Parathyroid adenoma (tissue), 2 donors: ENCODE measurements at regions not wholly inside any gene's neighbourhood (a gene's known extent, or its start where the extent isn't known, plus 50 kb on each side); places are given as distances from the start of the nearest gene placed in this dataset.

Experiments used
- H2AFZ ChIP-seq: fragments of 300-600 bp; sonication (generic); one replicate; pipeline ENCODE4 v1.7.0; 2017; ENCODE audit warnings: antibody characterized with exemption, mild to moderate bottlenecking
- H3K27ac ChIP-seq: fragments of 300-600 bp; sonication (generic); one replicate; pipeline ENCODE4 v1.7.0; 2017
- H3K27me3 ChIP-seq: fragments of 300-600 bp; sonication (generic); one replicate; pipeline ENCODE4 v1.7.0; 2017; ENCODE audit warnings: low read length; ENCODE audit not compliant: control insufficient read depth, insufficient read depth
- H3K36me3 ChIP-seq: fragments of 300-600 bp; sonication (generic); one replicate; pipeline ENCODE4 v1.7.0; 2017; ENCODE audit warnings: low read length; ENCODE audit not compliant: control insufficient read depth, insufficient read depth
- H3K4me1 ChIP-seq: fragments of 300-600 bp; sonication (generic); one replicate; pipeline ENCODE4 v1.7.0; 2017; ENCODE audit warnings: control low read depth
- H3K4me2 ChIP-seq: fragments of 300-600 bp; sonication (generic); one replicate; pipeline ENCODE4 v1.7.0; 2017; ENCODE audit warnings: low read length
- H3K4me3 ChIP-seq: fragments of 300-600 bp; sonication (generic); one replicate; pipeline ENCODE4 v1.7.0; 2017; ENCODE audit warnings: low read depth, low read length
- H3K79me2 ChIP-seq: fragments of 300-600 bp; sonication (generic); one replicate; pipeline ENCODE4 v1.7.0; 2017; ENCODE audit warnings: control low read depth
- H3K9ac ChIP-seq: fragments of 300-600 bp; sonication (generic); one replicate; pipeline ENCODE4 v1.7.0; 2017; ENCODE audit warnings: mild to moderate bottlenecking
- H3K9me3 ChIP-seq: fragments of 300-600 bp; sonication (generic); one replicate; pipeline ENCODE4 v1.7.0; 2017; ENCODE audit warnings: low read length; ENCODE audit not compliant: control insufficient read depth
- CTCF ChIP-seq: fragments of 300-600 bp; sonication (generic); IDR thresholded peaks from one replicate; pipeline ENCODE4 v1.7.0; 2017; ENCODE audit warnings: antibody characterized with exemption, mild to moderate bottlenecking
- donor health status: primary hyperparathyroidism.

GRCh38 chr22:48288376-48288940, 1526.0 kb downstream of the TBC1D22A start:
- Histone ChIP-seq H3K4me1 (no peaks in the 10 kb centered on the region), H3K4me3 (no peak overlapping the region), H3K9me3 (no peaks in the 10 kb centered on the region), H3K27ac (no peak overlapping the region), H3K27me3 (no peaks in the 10 kb centered on the region), H3K79me2 (no peaks in the 10 kb centered on the region), H3K4me2 (no peak overlapping the region), H3K36me3 (no peaks in the 10 kb centered on the region), H2AFZ (no peak overlapping the region), H3K9ac (no peak overlapping the region)
- no peak for TF ChIP-seq CTCF

GRCh38 chr22:48287031-48287430, 1524.6 kb downstream of the TBC1D22A start:
- H3K9ac ChIP-seq: no peak overlapping the region
- H3K4me3 ChIP-seq: no peak overlapping the region
- no peaks in the 10 kb centered on the region for H3K27me3 ChIP-seq
- H3K4me2 ChIP-seq: no peak overlapping the region
- no peaks in the 10 kb centered on the region for H3K36me3 ChIP-seq
- TF ChIP-seq CTCF: no peak
- no peak overlapping the region for H3K27ac ChIP-seq
- no peaks in the 10 kb centered on the region for H3K79me2 ChIP-seq
- no peaks in the 10 kb centered on the region for H3K9me3 ChIP-seq
- H2AFZ ChIP-seq: no peak overlapping the region
- no peaks in the 10 kb centered on the region for H3K4me1 ChIP-seq

GRCh38 chr22:48284671-48285070, 1522.2 kb downstream of the TBC1D22A start:
- no peak for TF ChIP-seq CTCF

GRCh38 chr22:48282804-48283203, 1520.4 kb downstream of the TBC1D22A start:
- Histone ChIP-seq H3K9ac (no peak overlapping the region), H3K4me1 (no peaks in the 10 kb centered on the region), H3K4me2 (no peak overlapping the region), H3K36me3 (no peaks in the 10 kb centered on the region), H2AFZ (no peak overlapping the region), H3K9me3 (no peaks in the 10 kb centered on the region), H3K4me3 (no peak overlapping the region), H3K79me2 (no peaks in the 10 kb centered on the region), H3K27me3 (no peaks in the 10 kb centered on the region), H3K27ac (no peak overlapping the region)
- TF ChIP-seq CTCF: no peak

More at GRCh38 chr22:48284671-48285070, 1522.2 kb downstream of the TBC1D22A start:
- no peak overlapping the region for H3K4me3 ChIP-seq
- H3K9me3 ChIP-seq: no peaks in the 10 kb centered on the region
- H3K27ac ChIP-seq: no peak overlapping the region
- H3K4me2 ChIP-seq: no peak overlapping the region
- H3K4me1 ChIP-seq: no peaks in the 10 kb centered on the region
- no peaks in the 10 kb centered on the region for H3K27me3 ChIP-seq
- no peaks in the 10 kb centered on the region for H3K79me2 ChIP-seq
- no peak overlapping the region for H3K9ac ChIP-seq
- no peak overlapping the region for H2AFZ ChIP-seq
- H3K36me3 ChIP-seq: no peaks in the 10 kb centered on the region

- Histone ChIP-seq H3K79me2 (no peaks in the 10 kb centered on the region), H3K36me3 (no peaks in the 10 kb centered on the region), H3K27me3 (no peaks in the 10 kb centered on the region), H3K4me2 (no peak overlapping the region), H2AFZ (no peak overlapping the region), H3K9ac (no peak overlapping the region), H3K27ac (no peak overlapping the region), H3K4me1 (no peaks in the 10 kb centered on the region), H3K9me3 (no peaks in the 10 kb centered on the region), H3K4me3 (no peak overlapping the region)
- no peak for TF ChIP-seq CTCF
These were observed 1517.0 kb downstream of the TBC1D22A start for GRCh38 chr22:48279461-48279756.
